ENCODE measurements at regions not wholly inside any gene's neighbourhood (a gene's known extent, or its start where the extent isn't known, plus 50 kb on each side); places are given as distances from the start of the nearest gene placed in this dataset.

- Histone ChIP-seq H3K4me2 (ENCODE audit: insufficient read depth, low read length) (peak overlapping the region; percentile 18), H3K27me3 (ENCODE audit: insufficient read depth, low read length) (no peaks in the 10 kb centered on the region), H2AFZ (ENCODE audit: low read length) (peak overlapping the region; percentile 29), H3K4me1 (ENCODE audit: insufficient read depth, low read length) (peaks cover 19% of the 10 kb centered on the region), H3K79me2 (ENCODE audit: insufficient read depth, low read length) (no peaks in the 10 kb centered on the region), H4K20me1 (ENCODE audit: insufficient read depth, low read length) (no peaks in the 10 kb centered on the region), H3K36me3 (ENCODE audit: insufficient read depth, low read length) (no peaks in the 10 kb centered on the region), H3K9me3 (ENCODE audit: low read depth, low read length) (no peaks in the 10 kb centered on the region), H3K4me3 (ENCODE audit: insufficient read depth, low read length) (no peak overlapping the region), H3K27ac (ENCODE audit: low read depth, low read length) (peak overlapping the region; percentile 45)
- TF ChIP-seq CTCF (IDR thresholded peaks at IDR 0.05; ENCODE audit: extremely low read depth, low read depth, low read length): no peak
- DNase-seq (ENCODE audit: insufficient read length, low spot score, missing footprints): peak; percentile 91
Observed at GRCh38 chr2:12155303-12156051, 409.0 kb downstream of the LPIN1 start.

DNA sequence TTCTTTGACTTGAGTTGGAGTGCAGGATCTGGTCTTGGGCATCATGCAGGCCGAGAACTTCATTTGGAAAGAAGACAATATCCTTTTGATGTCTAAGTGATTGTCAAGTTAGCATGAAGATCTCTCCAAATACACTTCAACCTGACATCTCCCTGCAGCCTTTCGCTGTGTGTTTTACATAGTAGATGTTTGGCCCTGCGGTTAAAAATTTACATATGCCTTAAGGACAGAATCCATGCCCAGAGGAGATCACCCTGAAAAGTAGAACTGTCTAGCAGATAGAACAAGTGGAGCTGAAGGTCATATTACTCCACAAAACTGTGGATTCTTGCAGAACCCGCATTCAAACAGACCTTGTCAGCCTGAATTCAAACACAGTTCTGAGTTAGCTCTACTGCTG is 409.9 kb downstream of the LPIN1 start:
- no peak overlapping the region for H2AFZ ChIP-seq (ENCODE audit: low read length)
- no peaks in the 10 kb centered on the region for H3K79me2 ChIP-seq (ENCODE audit: insufficient read depth, low read length)
- H4K20me1 ChIP-seq (ENCODE audit: insufficient read depth, low read length): no peaks in the 10 kb centered on the region
- no peak overlapping the region for H3K4me3 ChIP-seq (ENCODE audit: insufficient read depth, low read length)
- no peak for DNase-seq (ENCODE audit: insufficient read length, low spot score, missing footprints)
- peak overlapping the region; percentile 45 for H3K27ac ChIP-seq (ENCODE audit: low read depth, low read length)
- no peak for TF ChIP-seq CTCF (IDR thresholded peaks at IDR 0.05; ENCODE audit: extremely low read depth, low read depth, low read length)
- H3K4me1 ChIP-seq (ENCODE audit: insufficient read depth, low read length): peaks cover 19% of the 10 kb centered on the region
- peak overlapping the region; percentile 18 for H3K4me2 ChIP-seq (ENCODE audit: insufficient read depth, low read length)
- no peaks in the 10 kb centered on the region for H3K27me3 ChIP-seq (ENCODE audit: insufficient read depth, low read length)
- no peaks in the 10 kb centered on the region for H3K36me3 ChIP-seq (ENCODE audit: insufficient read depth, low read length)
- no peaks in the 10 kb centered on the region for H3K9me3 ChIP-seq (ENCODE audit: low read depth, low read length)

DNA sequence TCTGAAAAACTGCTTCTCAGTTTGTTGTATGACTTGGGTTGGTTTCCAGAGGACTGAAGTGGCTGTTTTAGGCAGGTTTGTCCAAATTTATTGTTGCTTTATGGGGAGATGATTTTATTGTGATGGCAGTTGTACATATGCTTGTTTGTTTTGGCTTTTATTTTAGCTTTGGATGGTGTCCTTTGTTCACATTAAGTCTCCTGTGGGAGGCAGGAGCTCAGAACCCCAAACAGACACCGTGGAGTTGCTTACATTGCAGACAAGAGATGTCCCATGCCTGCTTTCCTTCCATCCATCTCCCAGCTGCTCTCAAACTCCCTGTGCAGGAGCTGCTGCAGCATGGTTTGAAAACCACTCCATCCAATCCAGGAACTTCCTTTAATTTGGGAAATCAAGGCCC is 414.7 kb downstream of the LPIN1 start:
- Histone ChIP-seq H2AFZ (ENCODE audit: low read length) (peak overlapping the region; percentile 43), H3K27ac (ENCODE audit: low read depth, low read length) (no peak overlapping the region), H3K27me3 (ENCODE audit: insufficient read depth, low read length) (no peaks in the 10 kb centered on the region), H3K4me3 (ENCODE audit: insufficient read depth, low read length) (no peak overlapping the region), H3K4me1 (ENCODE audit: insufficient read depth, low read length) (peaks cover 6% of the 10 kb centered on the region), H3K79me2 (ENCODE audit: insufficient read depth, low read length) (no peaks in the 10 kb centered on the region), H3K4me2 (ENCODE audit: insufficient read depth, low read length) (no peak overlapping the region), H3K36me3 (ENCODE audit: insufficient read depth, low read length) (no peaks in the 10 kb centered on the region), H3K9me3 (ENCODE audit: low read depth, low read length) (no peaks in the 10 kb centered on the region), H4K20me1 (ENCODE audit: insufficient read depth, low read length) (no peaks in the 10 kb centered on the region)
- no peak for DNase-seq (ENCODE audit: insufficient read length, low spot score, missing footprints)
- no peak for TF ChIP-seq CTCF (IDR thresholded peaks at IDR 0.05; ENCODE audit: extremely low read depth, low read depth, low read length)

DNA sequence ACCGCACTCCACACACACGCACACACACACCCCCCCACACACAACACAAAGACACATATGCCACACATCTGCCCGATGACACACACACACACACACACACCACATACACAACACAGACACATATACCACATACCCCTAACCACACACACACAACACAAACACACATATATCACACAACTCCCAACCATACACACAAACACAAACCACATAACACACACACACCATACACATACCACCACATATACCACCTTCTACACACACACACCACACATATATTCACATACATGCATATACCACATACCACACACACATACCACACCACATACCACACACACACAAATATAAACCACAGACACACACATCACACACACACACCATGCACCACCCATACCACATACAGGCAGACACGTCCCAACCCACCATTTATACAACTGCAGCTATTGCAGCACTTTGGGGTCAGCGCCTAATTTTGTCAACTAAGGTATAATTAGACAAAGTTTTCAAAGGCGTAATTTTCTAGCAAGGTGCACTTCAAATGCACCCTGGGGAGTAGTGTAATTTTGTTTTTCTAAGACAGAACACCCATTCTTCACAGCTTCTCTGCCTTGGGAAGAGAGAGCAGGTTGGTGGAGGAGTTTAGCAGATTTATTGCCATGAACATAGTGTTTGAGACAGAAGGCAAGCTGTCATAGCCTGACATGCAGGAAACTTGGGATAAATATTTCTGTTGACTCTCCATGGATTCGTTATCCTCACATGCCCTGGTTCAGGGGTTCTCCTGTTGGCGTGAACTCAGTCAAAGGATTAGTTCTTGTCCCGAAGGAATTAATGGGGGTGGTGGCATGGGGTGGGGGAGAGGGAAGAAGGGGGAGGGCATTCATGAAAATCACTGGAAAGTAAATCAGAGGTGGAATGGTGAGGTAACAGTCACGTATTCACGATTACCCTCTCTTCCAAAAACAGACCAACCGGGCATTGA is 416.1 kb downstream of the LPIN1 start:
- no peak overlapping the region for H3K4me2 ChIP-seq (ENCODE audit: insufficient read depth, low read length)

More for the DNA sequence above, 416.1 kb downstream of the LPIN1 start:
- Histone ChIP-seq H2AFZ (ENCODE audit: low read length) (no peak overlapping the region), H3K4me3 (ENCODE audit: insufficient read depth, low read length) (no peak overlapping the region), H3K4me1 (ENCODE audit: insufficient read depth, low read length) (no peaks in the 10 kb centered on the region), H3K79me2 (ENCODE audit: insufficient read depth, low read length) (no peaks in the 10 kb centered on the region), H3K9me3 (ENCODE audit: low read depth, low read length) (no peaks in the 10 kb centered on the region), H4K20me1 (ENCODE audit: insufficient read depth, low read length) (no peaks in the 10 kb centered on the region), H3K27me3 (ENCODE audit: insufficient read depth, low read length) (no peaks in the 10 kb centered on the region), H3K36me3 (ENCODE audit: insufficient read depth, low read length) (no peaks in the 10 kb centered on the region), H3K27ac (ENCODE audit: low read depth, low read length) (no peak overlapping the region)
- DNase-seq (ENCODE audit: insufficient read length, low spot score, missing footprints): no peak
- TF ChIP-seq CTCF (IDR thresholded peaks at IDR 0.05; ENCODE audit: extremely low read depth, low read depth, low read length): no peak
